ENCODE measurements at regions not wholly inside any gene's neighbourhood (a gene's known extent, or its start where the extent isn't known, plus 50 kb on each side); places are given as distances from the start of the nearest gene placed in this dataset.
"Not testable (repeated sequence)": the region's sequence is repeated elsewhere in the genome, so short reads cannot be mapped to it uniquely, and the experiment has no call there.

DNA sequence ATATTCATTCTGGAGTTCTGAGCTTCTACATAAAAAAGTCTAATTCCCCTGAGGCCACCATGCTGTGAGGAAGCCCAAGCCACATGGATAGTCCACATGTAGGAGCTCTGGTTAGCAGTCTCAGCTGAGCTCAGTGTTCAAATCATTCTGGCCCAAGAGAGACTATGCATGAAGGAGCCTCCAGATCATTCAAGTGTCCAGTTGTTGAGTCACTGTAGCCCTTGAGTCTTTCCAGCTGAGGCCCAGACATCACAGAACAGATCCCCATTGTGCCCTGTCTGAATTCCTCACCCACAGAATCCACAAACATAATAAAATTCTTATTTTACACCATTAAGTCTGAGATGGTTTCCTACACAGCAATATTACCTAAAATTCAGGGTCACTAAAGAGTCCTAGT lies 107.0 kb upstream of the NGF start:
- H3K4me3 ChIP-seq (ENCODE audit: low read depth in 2 of 2, low read length in 1 of 2), result no peak overlapping the region
- no peaks in the 10 kb centered on the region; a peak in 1 of 4 replicates for H3K4me1 ChIP-seq (ENCODE audit: control insufficient read depth in 1 of 2, insufficient read depth in 2 of 2, low read depth in 1 of 2, low read length in 1 of 2)
- H3K4me2 ChIP-seq, result no peak overlapping the region
- no peak overlapping the region for H3K27ac ChIP-seq (ENCODE audit: low read depth in 2 of 2, low read length in 1 of 2)
- no peaks in the 10 kb centered on the region for H3K79me2 ChIP-seq (ENCODE audit: insufficient read depth)
- H4K20me1 ChIP-seq (ENCODE audit: insufficient read depth), result no peaks in the 10 kb centered on the region
- no peaks in the 10 kb centered on the region for H3K27me3 ChIP-seq (ENCODE audit: insufficient read depth)
- peaks cover 7% of the 10 kb centered on the region for H3F3A ChIP-seq (replicated peaks; ENCODE audit: insufficient read depth)
- POLR2A ChIA-PET, result no interaction called here
- no peak overlapping the region for H2AFZ ChIP-seq (ENCODE audit: low read depth)
- no peaks in the 10 kb centered on the region; the same call in 1 of the 2 replicates for H3K9me2 ChIP-seq
- no peaks in the 10 kb centered on the region for H3K36me3 ChIP-seq (replicated peaks in 1 of 2; ENCODE audit: control insufficient read depth in 1 of 2, insufficient read depth in 2 of 2, low read length in 1 of 2)
- no peaks in the 10 kb centered on the region for H3K9me3 ChIP-seq
- CTCF ChIA-PET, result interaction anchor here (0.8 to 1.5 kb wide), 3 partner anchors 18 to 35 kb away, joined by 3 to 6 read pairs (median 3); no protein-coding TSS in a partner anchor
- no peak for DNase-seq
- TF ChIP-seq, protein P1, sequence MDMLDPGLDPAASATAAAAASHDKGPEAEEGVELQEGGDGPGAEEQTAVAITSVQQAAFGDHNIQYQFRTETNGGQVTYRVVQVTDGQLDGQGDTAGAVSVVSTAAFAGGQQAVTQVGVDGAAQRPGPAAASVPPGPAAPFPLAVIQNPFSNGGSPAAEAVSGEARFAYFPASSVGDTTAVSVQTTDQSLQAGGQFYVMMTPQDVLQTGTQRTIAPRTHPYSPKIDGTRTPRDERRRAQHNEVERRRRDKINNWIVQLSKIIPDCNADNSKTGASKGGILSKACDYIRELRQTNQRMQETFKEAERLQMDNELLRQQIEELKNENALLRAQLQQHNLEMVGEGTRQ (IDR thresholded peaks at IDR 0.05; ENCODE audit: borderline replicate concordance, low read depth, low read length), result no peak
- H3K9ac ChIP-seq, result no peak overlapping the region

- no peak overlapping the region for H3K4me3 ChIP-seq (ENCODE audit: low read depth in 2 of 2, low read length in 1 of 2)
- peak overlapping the region in 1 of 2 experiments; percentile 34; a peak in 2 of 4 replicates for H3K27ac ChIP-seq (ENCODE audit: low read depth in 2 of 2, low read length in 1 of 2)
- ChIA-PET CTCF (no interaction called here), POLR2A (no interaction called here)
- H3K9me2 ChIP-seq, result no peaks in the 10 kb centered on the region
- H3K9ac ChIP-seq, result no peak overlapping the region
- H3K4me1 ChIP-seq (ENCODE audit: control insufficient read depth in 1 of 2, insufficient read depth in 2 of 2, low read depth in 1 of 2, low read length in 1 of 2), result peaks cover 0 to 5% of the 10 kb centered on the region in 2 experiments; a peak in 1 of 4 replicates
- peak overlapping the region; percentile 54; the same call in 1 of the 2 replicates for H2AFZ ChIP-seq (ENCODE audit: low read depth)
- H3K79me2 ChIP-seq (ENCODE audit: insufficient read depth), result no peaks in the 10 kb centered on the region
- H3F3A ChIP-seq (replicated peaks; ENCODE audit: insufficient read depth), result peaks cover 7% of the 10 kb centered on the region
- no peak for DNase-seq
- no peak overlapping the region for H3K4me2 ChIP-seq
- 35% methylated on average over 2 of the region's 2 CpGs for WGBS (ENCODE audit: low lambda C conversion rate)
- no peaks in the 10 kb centered on the region for H3K9me3 ChIP-seq
- TF ChIP-seq YY1 (IDR thresholded peaks at IDR 0.05; ENCODE audit: low read depth), result no peak
- peak; percentile 46; the same call in 1 of the 2 replicates for TF ChIP-seq PBX3 (IDR thresholded peaks at IDR 0.05)
- TF ChIP-seq TCF12 (IDR thresholded peaks at IDR 0.05), result peak; percentile 43
- TF ChIP-seq RCOR1 (IDR thresholded peaks at IDR 0.05; ENCODE audit: low read length), result no peak
- TF ChIP-seq, protein P2, sequence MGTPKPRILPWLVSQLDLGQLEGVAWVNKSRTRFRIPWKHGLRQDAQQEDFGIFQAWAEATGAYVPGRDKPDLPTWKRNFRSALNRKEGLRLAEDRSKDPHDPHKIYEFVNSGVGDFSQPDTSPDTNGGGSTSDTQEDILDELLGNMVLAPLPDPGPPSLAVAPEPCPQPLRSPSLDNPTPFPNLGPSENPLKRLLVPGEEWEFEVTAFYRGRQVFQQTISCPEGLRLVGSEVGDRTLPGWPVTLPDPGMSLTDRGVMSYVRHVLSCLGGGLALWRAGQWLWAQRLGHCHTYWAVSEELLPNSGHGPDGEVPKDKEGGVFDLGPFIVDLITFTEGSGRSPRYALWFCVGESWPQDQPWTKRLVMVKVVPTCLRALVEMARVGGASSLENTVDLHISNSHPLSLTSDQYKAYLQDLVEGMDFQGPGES (IDR thresholded peaks at IDR 0.05; ENCODE audit: low read depth, low read length), result no peak
- TF ChIP-seq NFIC (IDR thresholded peaks at IDR 0.05; ENCODE audit: borderline replicate concordance), result 0 out of 2 replicates have a peak, but pooled peaks have one; percentile 16
- 0 out of 2 replicates have a peak, but pooled peaks have one; percentile 15 for TF ChIP-seq JUND (IDR thresholded peaks at IDR 0.05)
- TF ChIP-seq EP300 (IDR thresholded peaks at IDR 0.05; ENCODE audit: borderline replicate concordance in 1 of 2, low read depth in 1 of 2, low read length in 1 of 2), result peak in 1 of 2 experiments; percentile 30; a peak in 1 of 4 replicates
- H3K27me3 ChIP-seq (ENCODE audit: insufficient read depth), result no peaks in the 10 kb centered on the region
- no peaks in the 10 kb centered on the region for H3K36me3 ChIP-seq (replicated peaks in 1 of 2; ENCODE audit: control insufficient read depth in 1 of 2, insufficient read depth in 2 of 2, low read length in 1 of 2)
- no peaks in the 10 kb centered on the region for H4K20me1 ChIP-seq (ENCODE audit: insufficient read depth)
Measured at GRCh38 chr1:115440733-115441132, 102.7 kb upstream of the NGF start.

DNA sequence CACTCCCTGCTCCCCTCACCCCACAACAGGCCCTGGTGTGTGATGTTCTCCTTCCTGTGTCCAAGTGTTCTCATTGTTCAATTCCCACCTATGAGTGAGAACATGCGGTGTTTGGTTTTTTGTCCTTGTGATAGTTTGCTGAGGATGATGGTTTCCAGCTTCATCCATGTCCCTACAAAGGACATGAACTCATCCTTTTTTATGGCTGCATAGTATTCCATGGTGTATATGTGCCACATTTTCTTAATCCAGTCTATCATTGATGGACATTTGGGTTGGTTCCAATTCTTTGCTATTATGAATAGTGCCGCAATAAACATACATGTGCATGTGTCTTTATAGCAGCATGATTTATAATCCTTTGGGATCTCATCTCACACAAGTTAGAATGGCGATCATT lies 101.5 kb upstream of the NGF start:
- H2AFZ ChIP-seq (ENCODE audit: low read depth); H3K9me3 ChIP-seq; DNase-seq; H3K4me2 ChIP-seq; H3K4me3 ChIP-seq (ENCODE audit: low read depth in 2 of 2, low read length in 1 of 2); H3K9me2 ChIP-seq; H3K27me3 ChIP-seq (ENCODE audit: insufficient read depth); H3K27ac ChIP-seq (ENCODE audit: low read depth in 2 of 2, low read length in 1 of 2); H3K79me2 ChIP-seq (ENCODE audit: insufficient read depth); POLR2A ChIA-PET; H3K9ac ChIP-seq; CTCF ChIA-PET; H3K36me3 ChIP-seq (replicated peaks in 1 of 2; ENCODE audit: control insufficient read depth in 1 of 2, insufficient read depth in 2 of 2, low read length in 1 of 2); H3F3A ChIP-seq (replicated peaks; ENCODE audit: insufficient read depth); H4K20me1 ChIP-seq (ENCODE audit: insufficient read depth); H3K4me1 ChIP-seq (ENCODE audit: control insufficient read depth in 1 of 2, insufficient read depth in 2 of 2, low read depth in 1 of 2, low read length in 1 of 2): not testable (repeated sequence)
- WGBS (ENCODE audit: low lambda C conversion rate), result 98% methylated on average over 3 of the region's 3 CpGs
